NCI-H226 (cell line): ENCODE measurements at regions not wholly inside any gene's neighbourhood (a gene's known extent, or its start where the extent isn't known, plus 50 kb on each side); places are given as distances from the start of the nearest gene placed in this dataset.

ENCODE experiments used
- DNase-seq: peaks from one replicate; pipeline ENCODE4 v3.0.0-alpha.2; 2015

DNA sequence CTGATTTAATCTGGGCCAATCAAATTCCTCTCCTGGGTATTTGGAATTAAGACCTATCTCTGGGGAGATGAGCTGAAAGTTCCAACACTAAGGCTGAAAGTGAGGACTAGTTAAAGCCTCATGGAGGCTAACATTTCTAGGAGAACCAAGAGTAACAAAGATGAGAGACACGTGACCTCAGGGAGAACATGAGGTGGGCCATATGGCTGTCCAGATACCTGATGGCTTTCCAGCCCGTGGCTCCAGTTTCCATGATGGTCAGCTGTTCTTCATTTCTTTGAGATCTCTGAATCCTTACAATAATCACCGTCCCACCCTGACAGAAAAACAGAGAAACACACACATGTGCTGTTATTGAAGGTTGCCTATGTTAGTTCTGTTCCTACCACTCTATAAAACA, 66.1 kb downstream of the LEPR start:
- no peak for DNase-seq

DNA sequence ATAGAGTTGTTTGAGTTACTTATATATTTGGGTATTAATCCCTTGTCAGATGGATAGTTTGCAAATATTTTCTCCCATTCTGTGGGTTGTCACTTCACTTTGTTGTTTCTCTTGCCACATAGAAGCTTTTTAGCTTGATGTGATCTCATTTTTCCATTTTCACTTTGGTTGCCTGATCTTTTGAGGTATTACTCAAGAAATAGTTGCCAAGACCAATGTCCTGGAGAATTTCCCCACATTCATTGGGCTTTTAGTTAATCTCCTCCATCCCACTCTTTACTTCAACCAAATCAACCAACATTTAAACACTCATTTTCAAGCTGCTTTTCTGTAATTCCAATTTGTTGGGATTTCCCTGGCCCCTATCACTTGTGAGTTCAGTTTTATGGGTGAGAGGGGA, 69.0 kb downstream of the LEPR start:
- DNase-seq, result no peak

DNA sequence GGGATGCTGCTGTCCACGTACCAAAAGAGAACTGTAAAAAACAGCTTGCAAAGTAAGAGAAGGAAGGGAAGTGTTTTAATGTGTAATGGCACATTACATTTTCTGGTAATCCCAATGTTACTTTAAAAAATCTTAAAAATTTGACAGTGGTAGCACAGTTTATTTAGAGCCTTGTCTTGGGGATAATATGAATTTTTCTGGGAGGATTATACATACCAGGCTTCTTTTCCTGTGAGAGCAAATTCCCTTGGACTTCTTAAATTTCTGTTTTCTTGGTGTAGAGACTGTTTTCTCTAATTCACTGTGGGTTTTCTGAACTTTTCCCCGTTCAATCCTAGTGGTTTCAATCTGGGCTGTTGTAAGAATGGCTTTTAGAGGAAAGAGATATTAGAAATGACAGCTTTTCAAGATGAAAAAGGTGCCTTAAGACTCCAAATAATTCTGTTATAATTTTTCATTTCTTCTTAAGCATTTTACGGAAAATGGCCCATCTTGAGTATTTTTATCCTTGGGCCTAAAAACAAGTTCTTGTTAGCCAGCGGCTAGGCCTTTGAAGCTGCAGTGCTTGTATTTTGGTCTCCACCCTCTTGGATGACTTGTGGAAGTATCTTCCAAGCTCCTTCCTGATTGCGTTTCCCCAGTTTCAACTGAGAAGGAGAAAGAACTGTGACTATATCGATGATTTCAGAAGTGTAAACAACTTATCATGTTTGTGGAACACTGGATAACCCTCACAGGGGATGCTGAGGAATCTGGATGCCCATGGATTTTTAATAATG, 70.0 kb downstream of the LEPR start:
- no peak for DNase-seq

DNA sequence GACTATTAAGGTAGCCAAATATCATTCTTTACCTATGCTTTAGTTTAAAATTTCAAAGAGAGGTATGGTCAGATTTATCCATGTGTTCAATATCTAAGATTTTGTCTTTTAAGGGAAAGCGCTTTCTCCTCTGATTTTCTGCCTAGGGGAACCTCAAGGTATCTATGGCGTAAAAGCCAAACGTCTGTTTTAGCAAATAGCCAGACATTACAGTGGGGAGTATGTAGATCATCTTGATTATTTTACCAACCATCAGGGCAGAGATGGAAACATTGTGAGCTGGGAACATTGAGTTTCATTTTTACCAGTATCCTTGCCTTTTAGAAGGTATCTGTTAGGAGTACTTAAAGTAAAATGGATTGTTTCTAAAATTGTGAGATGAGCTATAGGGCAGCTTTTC, 71.0 kb downstream of the LEPR start:
- no peak for DNase-seq

DNA sequence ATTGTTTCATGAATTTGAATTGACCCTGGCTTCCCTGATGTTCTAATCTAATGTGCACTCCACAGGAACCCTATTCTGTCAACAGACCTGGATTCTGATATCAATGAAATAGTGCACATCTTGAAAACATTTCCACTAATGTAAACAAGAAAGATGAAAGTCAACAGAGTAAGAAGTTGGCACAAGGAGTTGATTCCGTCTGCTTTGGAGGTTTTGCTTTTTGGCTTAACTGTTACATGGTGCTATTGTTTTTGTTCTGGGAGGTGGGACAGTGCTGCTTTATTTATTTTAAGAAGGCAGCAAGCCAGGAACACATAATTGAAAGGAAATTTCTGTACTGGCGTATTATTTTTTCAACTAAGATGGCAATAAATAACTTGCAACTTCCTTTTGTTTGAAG, 73.3 kb downstream of the LEPR start:
- no peak for DNase-seq

DNA sequence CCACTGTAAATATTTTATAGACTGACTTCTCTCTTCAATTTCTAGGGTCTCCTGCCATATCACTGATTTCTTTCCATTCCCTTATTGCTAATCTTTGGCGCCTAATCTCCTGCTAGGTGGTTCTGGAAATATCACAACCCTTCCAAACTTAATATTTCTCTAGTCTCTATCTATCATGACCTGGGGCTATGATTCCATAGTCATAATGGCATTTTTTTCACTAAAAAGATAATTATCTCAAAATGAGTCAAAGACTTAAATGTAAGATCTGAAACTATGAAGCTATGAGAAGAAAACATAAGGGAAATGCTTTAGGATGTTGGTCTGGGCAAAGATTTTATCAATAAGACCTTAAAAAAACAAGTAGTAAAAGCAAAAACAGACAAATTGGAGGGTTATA, 74.2 kb downstream of the LEPR start:
- no peak for DNase-seq

DNA sequence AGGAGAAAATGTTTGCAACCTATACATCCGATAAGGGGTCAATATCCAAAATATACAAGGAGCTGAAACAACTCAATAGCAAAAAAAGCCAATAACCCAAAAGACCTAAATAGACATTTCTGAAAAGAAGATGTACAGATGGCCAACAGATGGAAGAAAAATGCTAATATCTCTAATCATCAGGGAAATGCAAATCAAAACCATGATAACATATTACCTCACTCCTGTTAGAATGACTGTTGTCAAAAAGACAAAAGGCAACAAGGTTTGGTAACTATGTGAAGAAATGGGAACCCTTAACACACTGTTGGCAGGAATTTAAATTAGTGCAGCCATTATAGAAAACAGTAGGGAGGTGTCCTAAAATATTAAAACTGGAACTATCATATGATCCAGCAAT, 74.7 kb downstream of the LEPR start:
- no peak for DNase-seq

DNA sequence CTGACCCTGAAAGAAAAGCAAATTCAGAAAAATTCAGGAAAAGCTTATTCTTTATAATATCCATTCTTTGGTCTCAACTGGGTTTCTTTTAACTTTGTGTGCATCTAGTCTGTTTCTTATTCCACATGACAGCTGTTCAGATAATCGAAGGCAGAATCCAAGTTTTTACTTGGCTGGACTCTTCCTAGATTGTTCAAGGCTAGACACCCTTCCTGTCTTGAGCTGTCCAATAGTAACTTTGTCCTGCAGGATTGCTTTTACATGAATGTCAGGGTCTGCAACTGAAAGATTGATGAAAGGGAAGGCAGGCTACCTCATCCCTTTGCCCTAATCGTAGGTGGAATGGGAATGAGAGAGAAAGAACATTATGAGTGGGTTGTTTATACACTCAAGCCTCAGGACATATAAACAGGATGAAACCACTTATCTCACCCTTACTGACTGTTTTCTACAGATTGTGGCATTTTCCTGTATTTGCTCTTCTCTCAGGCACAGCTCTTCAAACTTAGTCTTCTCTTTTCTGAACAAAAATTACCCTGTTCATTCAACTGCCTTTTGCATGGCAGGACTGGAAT, 76.9 kb downstream of the LEPR start:
- no peak for DNase-seq

DNA sequence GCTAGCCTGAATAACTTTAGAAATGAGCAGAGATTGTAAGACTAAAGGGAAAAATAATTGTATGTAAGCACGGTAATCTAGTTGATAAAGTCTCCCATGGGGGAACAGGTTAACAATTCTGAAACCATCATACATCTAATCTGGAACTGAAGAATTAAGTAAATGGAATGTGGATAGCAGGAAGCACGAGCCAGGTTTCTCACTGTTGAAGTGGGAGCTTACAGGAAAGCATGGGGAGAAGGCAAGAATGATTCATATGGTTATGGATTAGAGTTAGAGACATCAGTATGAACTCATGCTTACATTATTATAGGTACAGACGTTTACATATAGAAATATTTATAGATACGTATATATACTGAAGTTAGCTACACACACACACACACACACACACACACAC, 83.0 kb downstream of the LEPR start:
- DNase-seq, result peak; percentile 64

DNA sequence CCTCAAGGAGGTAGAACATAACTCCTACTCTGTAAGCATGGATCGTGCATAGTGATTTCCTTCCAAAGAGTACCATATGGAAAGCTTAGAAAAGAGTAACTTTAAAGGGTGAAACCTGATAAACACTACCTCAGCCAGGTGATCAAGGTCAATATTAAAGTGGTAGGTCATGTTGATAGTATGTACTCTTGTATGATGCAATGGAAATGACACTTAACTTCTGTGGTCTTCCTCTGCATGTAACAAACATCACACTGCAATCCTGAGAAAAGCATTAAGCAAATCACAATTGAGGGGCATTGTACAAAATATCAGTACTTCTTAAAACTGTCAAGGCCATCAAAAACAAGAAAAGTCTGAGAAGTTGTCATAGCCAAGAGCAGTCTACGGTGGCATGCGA, 83.8 kb downstream of the LEPR start:
- DNase-seq, result no peak

DNA sequence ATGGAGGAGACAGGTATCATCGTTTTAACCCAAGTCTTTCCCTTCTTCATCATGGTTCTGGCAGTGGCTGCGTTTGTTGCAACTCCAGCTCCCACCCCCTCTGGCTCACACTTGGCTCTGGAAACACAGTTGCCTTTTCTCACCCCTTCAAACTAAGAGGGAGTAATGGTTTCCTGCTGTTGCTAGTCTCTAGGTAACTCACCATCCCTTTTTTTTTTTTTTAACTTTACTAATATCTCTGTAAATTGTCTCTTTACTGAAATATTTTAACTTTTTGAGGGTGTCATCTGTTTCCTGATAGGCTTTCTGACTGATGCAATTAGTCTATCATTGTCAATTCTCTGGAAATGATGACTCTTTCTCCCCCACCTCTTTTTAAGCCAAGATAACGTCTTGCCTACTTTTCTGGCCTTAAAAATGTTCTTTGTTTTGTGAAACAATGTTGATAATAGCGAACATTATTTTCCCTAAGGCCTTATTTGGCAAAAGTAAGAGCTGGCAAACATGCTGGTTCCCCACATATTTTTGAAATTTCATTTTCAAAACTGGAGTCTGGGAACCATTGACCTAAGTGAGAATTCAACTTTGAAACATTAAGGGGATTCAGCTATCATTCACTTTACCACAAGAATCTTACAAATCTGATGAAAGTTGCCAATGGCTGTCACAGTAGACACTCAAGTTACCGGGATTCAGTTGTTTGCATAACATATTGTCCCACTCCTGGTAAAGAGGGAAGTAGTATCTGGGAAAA, 85.3 kb downstream of the LEPR start:
- peak; percentile 51 for DNase-seq

DNA sequence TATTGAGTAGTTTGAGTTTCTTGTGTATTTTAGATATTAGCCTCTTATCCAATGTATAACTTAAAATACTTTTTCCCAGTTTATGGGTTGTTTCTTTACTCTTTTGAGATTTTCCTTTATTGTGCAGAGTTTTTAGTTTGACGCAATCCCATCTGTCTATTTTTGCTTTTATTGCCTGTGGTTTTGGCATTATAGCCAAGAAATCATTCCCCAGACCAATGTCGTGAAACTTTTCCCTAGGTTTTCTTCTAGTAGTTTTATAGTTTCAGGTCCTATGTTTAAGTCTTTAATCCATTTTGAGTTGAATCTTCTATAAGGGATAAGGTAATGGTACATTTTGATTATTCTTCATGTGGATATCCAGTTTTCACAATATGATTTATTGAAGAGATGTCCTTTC, 87.6 kb downstream of the LEPR start:
- no peak for DNase-seq

DNA sequence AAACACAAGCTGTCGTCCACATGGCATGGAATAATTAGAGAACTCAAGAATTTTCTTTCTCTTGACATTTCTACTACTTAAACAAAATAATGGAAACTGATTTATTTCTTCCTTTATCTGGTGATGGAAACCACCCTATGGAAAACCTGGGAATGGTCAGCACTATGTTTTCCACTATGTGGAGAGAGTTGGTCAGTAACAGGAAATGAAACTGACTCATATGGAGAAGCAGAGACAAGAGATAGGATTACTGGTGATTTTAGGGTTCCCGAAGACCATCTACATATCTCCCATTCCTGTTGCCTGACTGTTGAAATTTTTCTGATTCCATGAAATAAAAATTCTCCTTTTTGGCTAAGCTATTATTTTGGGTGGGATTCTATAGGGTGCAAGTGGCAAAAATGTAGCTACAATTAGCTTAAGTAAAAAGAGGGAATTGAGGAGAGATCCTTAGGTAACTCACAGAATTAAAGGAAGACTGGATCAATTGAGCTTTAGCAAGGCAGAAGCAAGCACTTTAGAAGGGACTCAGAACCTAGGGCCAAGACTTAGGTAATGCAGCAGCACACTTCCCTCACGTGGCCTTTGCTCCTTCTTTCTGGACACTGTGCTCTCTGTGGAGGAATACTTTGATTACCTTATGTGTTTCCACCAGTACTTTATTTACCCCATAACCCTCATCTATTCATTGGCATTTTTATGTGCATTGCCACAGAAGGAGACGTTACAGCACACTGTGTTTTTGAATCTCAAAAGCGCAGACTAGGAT, 89.6 kb downstream of the LEPR start:
- DNase-seq, result peak; percentile 86

DNA sequence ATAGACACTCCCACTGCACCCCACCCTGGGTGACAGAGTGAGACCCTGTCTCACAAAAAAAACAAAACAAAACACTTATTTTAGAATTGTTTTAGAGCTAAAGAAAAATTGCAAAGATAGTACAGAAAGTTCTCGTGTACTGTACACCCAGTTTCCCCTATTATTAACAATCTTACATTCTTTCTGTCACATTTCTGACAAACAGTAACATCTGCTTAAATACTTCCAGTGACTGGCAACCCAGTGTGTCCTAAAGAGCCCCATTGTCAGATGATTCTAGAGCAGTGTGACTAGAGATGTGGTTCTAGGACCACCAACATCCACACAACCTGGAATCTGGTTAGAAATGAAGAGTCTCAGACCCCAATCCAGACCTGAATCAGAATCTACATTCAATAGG, 90.5 kb downstream of the LEPR start:
- no peak for DNase-seq

DNA sequence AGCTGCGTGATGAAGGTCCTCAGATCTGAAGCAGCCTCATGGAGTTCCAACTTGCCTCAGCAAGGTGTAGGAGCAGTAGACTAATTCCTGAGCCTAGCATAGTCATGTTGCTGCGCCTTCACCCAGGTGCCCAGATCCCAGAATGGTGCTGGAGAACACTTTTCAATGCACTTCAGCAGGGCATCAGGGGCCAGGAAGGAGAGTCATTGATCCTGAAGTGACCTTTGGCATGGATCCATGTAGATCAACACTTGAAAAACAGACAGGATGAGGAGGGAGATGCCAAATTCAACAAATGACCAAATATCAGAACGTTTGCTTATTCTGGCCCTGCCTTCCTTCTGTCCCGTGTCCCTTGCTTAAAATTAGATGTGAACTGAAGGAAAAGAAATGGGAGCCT, 91.9 kb downstream of the LEPR start:
- no peak for DNase-seq

DNA sequence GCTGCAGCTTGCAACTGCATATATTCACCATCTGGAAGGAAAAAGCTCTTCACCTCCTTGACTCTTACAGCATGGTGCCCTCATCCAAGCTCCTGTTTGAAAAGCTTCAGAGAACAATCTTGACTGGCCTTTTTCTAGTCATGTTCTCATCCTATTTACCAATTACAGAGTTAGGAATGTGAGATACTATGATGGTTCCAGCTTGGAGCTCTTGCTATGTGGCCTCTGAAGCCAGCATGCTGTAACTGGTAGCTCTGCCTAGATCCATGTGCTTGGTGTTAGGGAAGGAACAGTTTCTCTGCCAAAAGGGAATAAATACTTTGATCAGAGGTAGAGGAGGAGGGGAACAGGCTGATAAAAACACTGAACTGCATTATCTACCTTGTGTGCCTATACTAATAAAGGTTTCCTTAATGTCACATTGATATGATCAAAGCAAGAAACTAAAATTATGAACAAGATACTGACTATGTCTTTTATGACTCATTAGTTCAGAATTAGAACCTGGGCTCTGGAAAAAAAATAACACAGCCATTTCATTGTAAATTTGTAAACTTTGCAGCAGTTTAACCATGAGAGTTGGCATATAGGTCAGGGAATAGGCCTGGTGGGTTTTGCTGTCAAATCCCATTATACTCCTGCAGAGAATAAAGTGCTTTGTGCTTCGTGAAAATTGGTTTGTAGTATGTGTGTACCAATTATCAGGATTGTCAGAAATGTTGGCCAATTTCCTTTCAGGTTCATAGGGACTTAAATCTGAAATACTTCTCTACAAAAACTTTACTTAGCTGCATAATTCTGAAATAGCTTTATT, 92.7 kb downstream of the LEPR start:
- DNase-seq, result no peak

DNA sequence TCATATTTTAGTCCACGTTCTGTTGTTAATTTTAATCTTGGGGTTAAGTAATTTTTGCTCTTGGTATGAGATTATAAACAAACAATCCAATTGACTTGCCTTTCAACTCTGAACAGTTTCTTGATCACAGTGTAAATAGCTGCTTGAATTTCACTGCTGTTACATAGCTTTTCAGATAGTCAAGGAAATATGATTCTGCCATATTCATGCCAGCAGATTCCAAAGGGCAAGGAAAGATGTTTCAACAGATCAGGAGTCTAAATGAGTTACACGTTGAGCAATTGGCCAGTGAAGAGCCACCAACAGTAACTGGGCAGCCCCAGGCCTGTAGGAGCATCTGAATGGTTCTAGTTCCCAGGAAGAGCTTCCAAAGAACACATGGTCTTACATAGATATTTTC, 93.6 kb downstream of the LEPR start:
- DNase-seq, result peak; percentile 54

DNA sequence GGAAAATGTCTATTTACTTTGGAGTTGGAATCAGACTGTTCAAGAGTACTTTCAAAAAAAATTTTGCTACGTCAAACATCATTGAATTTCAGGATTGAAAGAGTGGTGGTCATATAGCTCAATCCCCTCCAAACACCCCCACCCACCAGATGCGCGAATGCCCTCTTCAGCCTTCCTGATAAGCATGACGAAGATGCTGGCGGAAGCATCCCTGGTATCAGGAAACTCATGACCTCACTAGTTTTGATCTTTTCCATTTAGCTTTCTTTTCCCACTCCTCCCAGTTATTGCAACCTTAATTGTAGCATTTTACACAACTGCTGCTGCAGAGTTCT, 104.4 kb downstream of the LEPR start:
- DNase-seq, result no peak

DNA sequence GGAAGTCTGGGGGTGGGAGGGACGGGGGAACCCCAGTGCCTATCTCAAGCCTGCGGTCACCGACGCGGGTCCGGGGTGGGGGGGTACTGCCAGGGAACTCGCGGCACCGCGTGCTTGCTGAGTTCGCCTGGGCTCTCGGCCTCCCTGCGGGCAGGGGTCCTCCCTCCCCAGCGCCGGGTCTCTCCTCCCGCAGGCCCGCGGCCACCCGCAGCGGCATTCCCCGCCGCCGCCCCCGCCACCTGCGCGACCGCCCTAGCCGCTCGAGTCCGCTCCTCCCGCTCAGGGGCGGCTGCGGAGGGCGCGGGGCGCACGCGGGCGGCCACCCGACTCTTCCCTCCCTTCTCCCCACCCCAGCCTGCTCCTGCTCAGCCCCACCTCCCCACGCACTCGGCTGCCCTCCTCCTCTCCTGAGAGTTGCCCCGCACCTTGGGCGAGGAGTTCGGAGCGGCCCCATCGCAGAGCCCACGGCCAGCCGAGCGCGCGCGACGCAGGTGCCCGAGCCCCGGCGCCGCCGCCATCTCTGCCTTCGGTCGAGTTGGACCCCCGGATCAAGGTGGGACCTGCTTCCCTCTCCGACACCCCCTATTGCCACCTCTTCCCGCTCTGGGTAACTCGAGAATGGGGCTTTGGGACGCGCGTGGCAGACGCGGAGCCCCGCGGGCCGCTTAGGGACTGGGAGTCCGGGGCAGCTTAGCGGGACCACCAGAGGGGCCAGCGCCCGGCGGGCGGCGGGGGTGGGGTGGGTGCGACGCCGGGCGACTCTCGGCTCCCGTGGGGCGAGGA, 105.0 kb downstream of the LEPR start:
- no peak for DNase-seq

DNA sequence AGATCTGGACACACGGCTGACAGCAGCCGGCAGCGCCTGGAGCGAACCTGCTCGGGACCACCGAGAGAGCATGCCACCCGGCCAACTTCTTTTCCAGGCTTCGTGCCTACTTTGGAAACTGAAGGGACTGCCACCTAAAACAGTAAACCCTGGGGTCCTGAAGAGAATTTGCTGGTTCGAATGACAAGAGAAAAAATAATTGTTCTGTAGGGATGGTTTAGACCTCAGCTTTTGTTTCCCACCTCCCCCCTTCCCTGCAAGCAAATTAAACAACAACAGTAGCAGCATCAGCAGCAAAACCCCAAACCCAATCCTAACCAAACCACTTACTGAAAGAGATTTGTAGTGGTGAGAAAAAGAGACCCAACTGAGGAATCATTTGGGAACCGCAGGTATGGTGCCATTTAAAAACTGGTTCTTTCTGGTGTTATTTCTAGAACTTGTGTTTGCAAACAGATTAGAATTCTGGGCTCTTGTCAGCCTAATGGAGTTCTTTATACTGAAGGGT, 105.6 kb downstream of the LEPR start:
- DNase-seq, result no peak

DNA sequence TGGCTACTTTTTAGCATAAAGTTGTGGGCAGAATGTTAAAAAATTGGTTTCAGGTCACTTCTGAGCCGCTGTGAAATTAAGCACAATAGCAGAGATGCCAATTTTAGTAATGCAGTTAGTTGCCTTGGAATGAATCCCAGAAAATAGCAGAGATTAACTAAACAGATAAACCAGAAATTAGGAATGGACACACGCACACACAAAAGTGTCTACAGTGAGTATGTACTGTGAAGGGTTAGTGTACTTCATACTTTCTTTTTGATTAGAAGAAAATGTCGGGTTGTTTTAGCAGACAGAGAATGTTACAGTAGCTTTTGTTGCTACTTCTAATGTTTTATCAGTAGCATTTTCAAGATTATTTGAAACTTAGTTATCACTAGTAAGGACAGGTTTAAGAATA, 106.7 kb downstream of the LEPR start:
- no peak for DNase-seq
